ENCODE measurements at regions not wholly inside any gene's neighbourhood (a gene's known extent, or its start where the extent isn't known, plus 50 kb on each side); places are given as distances from the start of the nearest gene placed in this dataset.

DNA sequence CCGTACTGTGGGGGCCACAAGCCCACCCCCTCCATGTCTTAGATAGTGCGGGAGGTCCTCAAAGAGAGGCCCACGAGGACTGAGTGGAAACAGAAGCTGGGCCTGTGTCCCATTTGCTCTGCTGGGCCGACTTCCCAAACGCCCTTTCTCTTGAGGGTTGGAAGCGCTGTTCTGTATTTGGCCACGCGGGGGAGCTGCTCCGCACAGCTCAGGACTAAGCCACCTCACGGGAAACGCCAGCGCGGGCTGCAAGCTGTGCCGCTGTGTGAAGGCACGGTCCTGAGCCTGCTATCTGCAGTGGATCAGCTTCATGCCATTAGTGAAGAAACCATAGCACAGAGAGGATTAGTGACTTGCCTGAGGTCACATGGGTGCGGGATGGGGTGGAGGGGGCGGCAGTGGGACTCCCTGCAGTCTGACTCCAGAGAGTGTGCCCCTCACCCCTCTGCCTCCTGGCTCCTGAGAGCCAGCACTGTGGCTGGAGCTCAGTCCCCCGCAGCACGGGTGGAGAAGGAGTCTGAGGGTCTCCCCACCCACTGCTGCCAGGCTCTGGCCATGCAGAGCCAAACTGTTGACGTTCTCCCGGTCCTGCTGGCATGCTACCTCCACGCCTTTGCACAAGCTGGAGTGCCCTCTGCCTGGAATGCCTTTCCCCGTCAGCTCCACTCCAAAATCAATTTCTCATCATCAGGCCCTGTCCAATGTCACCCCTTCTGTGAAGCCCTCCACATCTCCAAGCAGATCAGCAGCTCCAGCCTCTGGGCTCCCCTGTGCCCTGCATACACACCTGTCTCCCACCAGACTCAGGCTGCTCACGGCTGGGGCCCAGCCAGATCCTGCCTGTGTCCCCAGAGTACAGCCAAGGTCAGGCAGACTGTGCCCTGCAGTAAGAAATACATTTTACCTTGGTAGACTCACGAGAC, 51.5 kb upstream of the LRRC32 start (continued):
- TF ChIP-seq, protein P1, sequence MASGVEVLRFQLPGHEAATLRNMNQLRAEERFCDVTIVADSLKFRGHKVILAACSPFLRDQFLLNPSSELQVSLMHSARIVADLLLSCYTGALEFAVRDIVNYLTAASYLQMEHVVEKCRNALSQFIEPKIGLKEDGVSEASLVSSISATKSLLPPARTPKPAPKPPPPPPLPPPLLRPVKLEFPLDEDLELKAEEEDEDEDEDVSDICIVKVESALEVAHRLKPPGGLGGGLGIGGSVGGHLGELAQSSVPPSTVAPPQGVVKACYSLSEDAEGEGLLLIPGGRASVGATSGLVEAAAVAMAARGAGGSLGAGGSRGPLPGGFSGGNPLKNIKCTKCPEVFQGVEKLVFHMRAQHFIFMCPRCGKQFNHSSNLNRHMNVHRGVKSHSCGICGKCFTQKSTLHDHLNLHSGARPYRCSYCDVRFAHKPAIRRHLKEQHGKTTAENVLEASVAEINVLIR (CRISPR knock-in tag; IDR thresholded peaks at IDR 0.05): no peak
- TF ChIP-seq, protein P2, sequence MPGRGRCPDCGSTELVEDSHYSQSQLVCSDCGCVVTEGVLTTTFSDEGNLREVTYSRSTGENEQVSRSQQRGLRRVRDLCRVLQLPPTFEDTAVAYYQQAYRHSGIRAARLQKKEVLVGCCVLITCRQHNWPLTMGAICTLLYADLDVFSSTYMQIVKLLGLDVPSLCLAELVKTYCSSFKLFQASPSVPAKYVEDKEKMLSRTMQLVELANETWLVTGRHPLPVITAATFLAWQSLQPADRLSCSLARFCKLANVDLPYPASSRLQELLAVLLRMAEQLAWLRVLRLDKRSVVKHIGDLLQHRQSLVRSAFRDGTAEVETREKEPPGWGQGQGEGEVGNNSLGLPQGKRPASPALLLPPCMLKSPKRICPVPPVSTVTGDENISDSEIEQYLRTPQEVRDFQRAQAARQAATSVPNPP (IDR thresholded peaks at IDR 0.05; ENCODE audit: borderline replicate concordance, insufficient read depth, insufficient read length): no peak
- no peak for TF ChIP-seq ELF4 (CRISPR knock-in tag; IDR thresholded peaks at IDR 0.05)
- TF ChIP-seq CBFA2T3 (IDR thresholded peaks at IDR 0.05): no peak
- TF ChIP-seq CHD4 (IDR thresholded peaks at IDR 0.05; ENCODE audit: insufficient read depth, insufficient replicate concordance, low read depth, low read length, poor library complexity, severe bottlenecking): no peak
- TF ChIP-seq CCNT2 (IDR thresholded peaks at IDR 0.05; ENCODE audit: borderline replicate concordance, extremely low read depth, insufficient read length, low read depth, low read length): no peak
- TF ChIP-seq XRCC5 (IDR thresholded peaks at IDR 0.05; ENCODE audit: low read depth, low read length): peak; percentile 67; the same call in 1 of the 2 replicates
- TF ChIP-seq SAFB2 (IDR thresholded peaks at IDR 0.05; ENCODE audit: borderline replicate concordance, low read depth, low read length, severe bottlenecking): no peak
- TF ChIP-seq PTBP1 (IDR thresholded peaks at IDR 0.05; ENCODE audit: low read depth, low read length): no peak
- TF ChIP-seq MAZ (CRISPR knock-in tag; conservative IDR thresholded peaks at IDR 0.05 in 1 of 2, IDR thresholded peaks at IDR 0.05 in 1 of 2): no peak
- TF ChIP-seq, protein P3, sequence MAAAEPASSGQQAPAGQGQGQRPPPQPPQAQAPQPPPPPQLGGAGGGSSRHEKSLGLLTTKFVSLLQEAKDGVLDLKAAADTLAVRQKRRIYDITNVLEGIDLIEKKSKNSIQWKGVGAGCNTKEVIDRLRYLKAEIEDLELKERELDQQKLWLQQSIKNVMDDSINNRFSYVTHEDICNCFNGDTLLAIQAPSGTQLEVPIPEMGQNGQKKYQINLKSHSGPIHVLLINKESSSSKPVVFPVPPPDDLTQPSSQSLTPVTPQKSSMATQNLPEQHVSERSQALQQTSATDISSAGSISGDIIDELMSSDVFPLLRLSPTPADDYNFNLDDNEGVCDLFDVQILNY (CRISPR knock-in tag; IDR thresholded peaks at IDR 0.05): no peak
- no peak for TF ChIP-seq MXI1 (IDR thresholded peaks at IDR 0.05; ENCODE audit: low read depth, low read length)
- TF ChIP-seq ZNF639 (CRISPR knock-in tag; conservative IDR thresholded peaks at IDR 0.05 in 1 of 2, IDR thresholded peaks at IDR 0.05 in 1 of 2): no peak
- TF ChIP-seq HDAC6 (IDR thresholded peaks at IDR 0.05; ENCODE audit: low read depth, low read length): no peak
- TF ChIP-seq HNRNPK (IDR thresholded peaks at IDR 0.05; ENCODE audit: low read depth, low read length, poor library complexity, severe bottlenecking): no peak
- TF ChIP-seq, protein P4, sequence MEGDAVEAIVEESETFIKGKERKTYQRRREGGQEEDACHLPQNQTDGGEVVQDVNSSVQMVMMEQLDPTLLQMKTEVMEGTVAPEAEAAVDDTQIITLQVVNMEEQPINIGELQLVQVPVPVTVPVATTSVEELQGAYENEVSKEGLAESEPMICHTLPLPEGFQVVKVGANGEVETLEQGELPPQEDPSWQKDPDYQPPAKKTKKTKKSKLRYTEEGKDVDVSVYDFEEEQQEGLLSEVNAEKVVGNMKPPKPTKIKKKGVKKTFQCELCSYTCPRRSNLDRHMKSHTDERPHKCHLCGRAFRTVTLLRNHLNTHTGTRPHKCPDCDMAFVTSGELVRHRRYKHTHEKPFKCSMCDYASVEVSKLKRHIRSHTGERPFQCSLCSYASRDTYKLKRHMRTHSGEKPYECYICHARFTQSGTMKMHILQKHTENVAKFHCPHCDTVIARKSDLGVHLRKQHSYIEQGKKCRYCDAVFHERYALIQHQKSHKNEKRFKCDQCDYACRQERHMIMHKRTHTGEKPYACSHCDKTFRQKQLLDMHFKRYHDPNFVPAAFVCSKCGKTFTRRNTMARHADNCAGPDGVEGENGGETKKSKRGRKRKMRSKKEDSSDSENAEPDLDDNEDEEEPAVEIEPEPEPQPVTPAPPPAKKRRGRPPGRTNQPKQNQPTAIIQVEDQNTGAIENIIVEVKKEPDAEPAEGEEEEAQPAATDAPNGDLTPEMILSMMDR (IDR thresholded peaks at IDR 0.05 in 2 of 3, conservative IDR thresholded peaks at IDR 0.05 in 1 of 3; ENCODE audit: insufficient read depth in 2 of 3, low read depth in 1 of 3, low read length in 3 of 3): peak; percentile 92
- no peak for TF ChIP-seq HNRNPL (IDR thresholded peaks at IDR 0.05; ENCODE audit: low read depth, low read length)
